HG02798 (cell line): ENCODE measurements at regions not wholly inside any gene's neighbourhood (a gene's known extent, or its start where the extent isn't known, plus 50 kb on each side); places are given as distances from the start of the nearest gene placed in this dataset.

ENCODE experiments used
- ATAC-seq: cut with Tn5 transposase; IDR thresholded peaks from one replicate; pipeline ENCODE4 v1.9.1; 2021; ENCODE audit warnings: mild to moderate bottlenecking; ENCODE audit not compliant: unreplicated experiment, poor library complexity

DNA sequence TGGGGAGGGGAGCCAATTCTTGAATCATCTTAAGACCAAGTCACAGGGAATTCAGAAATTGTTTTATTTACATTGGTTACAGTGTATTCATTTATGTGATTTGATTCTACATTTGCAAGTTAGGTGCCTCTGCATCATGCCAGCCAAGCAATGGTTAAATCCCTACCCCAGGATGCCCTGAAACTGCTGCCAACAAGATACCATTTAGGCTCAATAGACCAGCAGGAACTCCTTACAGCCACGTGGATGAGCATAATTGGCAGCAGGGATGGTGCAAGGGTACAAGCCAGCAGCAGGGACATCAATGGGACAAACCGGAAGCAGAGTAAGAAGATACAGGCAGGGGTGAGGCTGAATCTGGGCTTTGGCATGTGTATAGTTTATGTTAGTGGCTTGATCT lies 72.4 kb upstream of the NBEA start:
- no peak for ATAC-seq

GRCh38 chr13:34878329-34878728 lies 63.7 kb upstream of the NBEA start:
- ATAC-seq = no peak

- ATAC-seq = no peak
Observed at GRCh38 chr13:34879851-34880250, 62.2 kb upstream of the NBEA start.

DNA sequence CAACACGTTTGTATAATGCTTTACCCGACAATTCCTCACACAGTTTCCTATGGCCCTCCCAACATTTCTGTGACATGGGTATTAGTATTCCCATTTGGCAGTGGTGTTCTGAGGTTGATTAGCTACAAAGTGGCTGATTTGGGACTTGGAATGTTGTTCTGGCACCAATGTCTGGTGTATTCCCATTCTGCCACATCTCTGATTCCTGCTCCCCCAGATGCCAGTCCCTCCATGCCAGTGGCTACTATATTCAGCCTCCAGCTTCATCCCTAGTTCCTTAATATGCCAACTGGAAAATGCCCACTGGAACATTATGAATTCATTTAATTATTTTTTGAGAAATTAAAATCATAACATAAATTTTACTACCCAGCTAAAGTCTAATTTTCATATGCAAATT lies 60.6 kb upstream of the NBEA start:
- ATAC-seq = no peak

DNA sequence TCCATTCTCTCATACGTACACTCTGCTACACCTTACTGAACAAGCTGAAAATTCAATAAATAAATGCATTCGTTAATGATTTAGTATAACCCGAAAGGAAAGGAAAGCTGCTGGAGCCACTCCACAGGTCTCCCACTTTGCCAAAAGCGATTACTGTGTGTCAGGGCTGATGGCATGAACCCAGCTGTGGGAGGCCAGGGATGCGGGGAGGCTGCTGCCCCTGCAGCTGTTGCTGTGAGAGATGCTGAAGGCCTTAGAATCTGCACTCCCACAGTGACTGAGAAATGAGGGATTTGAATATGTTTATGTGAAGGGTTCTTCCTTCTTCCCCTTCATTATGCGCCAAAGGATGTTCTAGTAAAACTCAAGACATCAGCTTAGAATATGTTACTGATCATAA lies 58.7 kb upstream of the NBEA start:
- no peak for ATAC-seq

DNA sequence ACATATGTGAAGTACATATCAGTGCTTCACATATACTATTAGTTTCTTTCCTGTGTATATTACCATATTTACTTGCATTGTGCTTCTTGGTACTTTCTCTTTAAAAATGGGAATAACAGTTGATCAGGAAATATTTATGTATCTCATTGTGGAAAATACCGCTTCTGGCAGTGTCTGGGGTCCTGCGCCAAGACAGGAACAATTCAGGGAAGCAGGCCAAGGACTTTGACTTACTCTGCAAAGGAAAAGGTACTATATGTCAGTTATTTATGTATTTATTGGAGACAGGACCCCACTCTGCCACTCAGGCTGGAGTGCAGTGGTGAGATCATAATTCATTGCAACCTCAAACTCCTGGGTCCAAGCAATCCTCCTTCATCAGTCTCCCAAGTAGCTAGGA lies 57.7 kb upstream of the NBEA start:
- no peak for ATAC-seq

DNA sequence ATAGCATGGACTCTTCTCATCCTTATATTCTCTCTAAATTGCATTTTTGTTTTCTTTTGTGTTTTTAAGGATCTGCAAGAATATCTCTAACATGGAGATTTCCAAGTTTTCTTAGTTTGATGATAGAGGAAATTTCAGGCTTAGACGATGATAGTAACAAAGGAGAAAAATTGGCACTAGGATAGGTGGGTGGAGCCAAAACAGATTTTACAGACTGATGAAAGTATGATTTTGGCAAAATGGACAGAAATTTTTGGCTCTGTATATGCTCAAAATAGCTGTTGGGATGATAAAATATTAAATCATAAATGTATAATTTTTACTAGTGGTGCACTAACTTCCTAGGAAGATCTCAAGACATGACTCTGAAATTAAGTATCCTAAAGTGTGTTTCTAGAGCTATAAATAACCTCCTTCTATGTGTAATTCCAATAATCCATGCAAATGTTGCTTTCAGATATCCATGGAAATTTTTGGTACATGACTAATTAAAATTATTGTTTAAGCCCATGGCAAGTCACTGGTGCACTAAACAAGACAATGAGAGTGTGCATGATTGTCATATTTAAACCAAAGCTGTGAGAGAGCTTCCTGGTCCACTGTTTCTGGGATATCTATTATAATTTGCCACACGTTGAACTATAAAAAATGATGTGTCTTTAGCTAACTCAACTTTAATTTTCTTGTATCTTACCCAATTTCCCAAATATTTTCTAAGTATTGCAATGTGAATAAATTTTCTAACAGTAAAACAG lies 55.8 kb upstream of the NBEA start:
- no peak for ATAC-seq

- ATAC-seq = no peak
Observed at GRCh38 chr13:34886987-34887386, 55.1 kb upstream of the NBEA start.
